22Rv1 (cell line): ENCODE measurements at regions not wholly inside any gene's neighbourhood (a gene's known extent, or its start where the extent isn't known, plus 50 kb on each side); places are given as distances from the start of the nearest gene placed in this dataset.
A peak's percentile ranks its signal among the peaks of the same experiment; 100 is the strongest.

ENCODE experiments used
- ZFX ChIP-seq: fragments of 450-650 bp; IDR thresholded peaks from 2 replicates; pipeline ENCODE4 v1.6.1; 2017; ENCODE audit warnings: antibody characterized with exemption, borderline replicate concordance
- TF ChIP-seq, protein P1 (sequence below): fragments of 450-650 bp; IDR thresholded peaks from 2 replicates; pipeline ENCODE4 v1.5.1; 2017; ENCODE audit warnings: mild to moderate bottlenecking

DNA sequence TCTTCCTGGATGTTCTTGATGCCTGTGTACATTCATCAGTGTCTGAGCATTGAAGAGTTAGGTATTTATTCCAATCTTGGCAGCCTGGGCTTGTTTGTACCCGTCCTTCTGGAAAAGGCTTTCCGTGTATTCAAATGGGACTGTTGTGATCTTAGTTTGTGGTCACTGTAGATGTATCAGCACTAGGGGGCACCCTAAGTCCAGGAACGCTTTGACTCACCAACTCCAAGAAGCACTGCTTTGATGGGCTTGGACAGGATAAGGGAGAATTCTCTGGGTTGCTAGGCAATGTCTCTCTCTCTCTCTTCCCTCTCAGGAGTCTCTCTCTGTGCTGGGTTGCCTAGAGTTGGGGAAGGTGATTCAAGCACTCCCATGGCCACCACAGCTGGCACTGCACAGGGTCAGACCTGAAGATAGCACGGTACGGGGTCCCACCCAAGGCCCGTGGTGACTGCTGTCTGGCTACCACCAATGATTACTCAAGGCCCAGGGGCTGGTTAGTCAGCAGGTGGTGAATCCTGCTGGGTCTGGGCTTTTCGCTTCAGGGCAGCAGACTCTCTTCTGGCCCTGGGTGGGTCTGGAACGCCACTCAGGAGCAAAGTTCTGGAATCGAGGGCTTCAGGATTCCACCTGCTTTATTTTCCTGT lies 211.1 kb upstream of the RGS6 start:
- no peak for TF ChIP-seq ZFX
- TF ChIP-seq, protein P1, sequence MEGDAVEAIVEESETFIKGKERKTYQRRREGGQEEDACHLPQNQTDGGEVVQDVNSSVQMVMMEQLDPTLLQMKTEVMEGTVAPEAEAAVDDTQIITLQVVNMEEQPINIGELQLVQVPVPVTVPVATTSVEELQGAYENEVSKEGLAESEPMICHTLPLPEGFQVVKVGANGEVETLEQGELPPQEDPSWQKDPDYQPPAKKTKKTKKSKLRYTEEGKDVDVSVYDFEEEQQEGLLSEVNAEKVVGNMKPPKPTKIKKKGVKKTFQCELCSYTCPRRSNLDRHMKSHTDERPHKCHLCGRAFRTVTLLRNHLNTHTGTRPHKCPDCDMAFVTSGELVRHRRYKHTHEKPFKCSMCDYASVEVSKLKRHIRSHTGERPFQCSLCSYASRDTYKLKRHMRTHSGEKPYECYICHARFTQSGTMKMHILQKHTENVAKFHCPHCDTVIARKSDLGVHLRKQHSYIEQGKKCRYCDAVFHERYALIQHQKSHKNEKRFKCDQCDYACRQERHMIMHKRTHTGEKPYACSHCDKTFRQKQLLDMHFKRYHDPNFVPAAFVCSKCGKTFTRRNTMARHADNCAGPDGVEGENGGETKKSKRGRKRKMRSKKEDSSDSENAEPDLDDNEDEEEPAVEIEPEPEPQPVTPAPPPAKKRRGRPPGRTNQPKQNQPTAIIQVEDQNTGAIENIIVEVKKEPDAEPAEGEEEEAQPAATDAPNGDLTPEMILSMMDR = peak; percentile 74
